EL (cell line): ENCODE measurements at regions not wholly inside any gene's neighbourhood (a gene's known extent, or its start where the extent isn't known, plus 50 kb on each side); places are given as distances from the start of the nearest gene placed in this dataset.
"Not testable (repeated sequence)": the region's sequence is repeated elsewhere in the genome, so short reads cannot be mapped to it uniquely, and the experiment has no call there.

ENCODE experiments used
- DNase-seq: peaks from one replicate; pipeline ENCODE4 v3.0.0-alpha.2; 2016

- no peak for DNase-seq
Observed at GRCh38 chr9:85322592-85322991, 419.2 kb downstream of the AGTPBP1 start.

- no peak for DNase-seq
Observed at GRCh38 chr9:85321561-85321960, 420.2 kb downstream of the AGTPBP1 start.

GRCh38 chr9:85319936-85320656 lies 421.7 kb downstream of the AGTPBP1 start:
- DNase-seq, result no peak

DNA sequence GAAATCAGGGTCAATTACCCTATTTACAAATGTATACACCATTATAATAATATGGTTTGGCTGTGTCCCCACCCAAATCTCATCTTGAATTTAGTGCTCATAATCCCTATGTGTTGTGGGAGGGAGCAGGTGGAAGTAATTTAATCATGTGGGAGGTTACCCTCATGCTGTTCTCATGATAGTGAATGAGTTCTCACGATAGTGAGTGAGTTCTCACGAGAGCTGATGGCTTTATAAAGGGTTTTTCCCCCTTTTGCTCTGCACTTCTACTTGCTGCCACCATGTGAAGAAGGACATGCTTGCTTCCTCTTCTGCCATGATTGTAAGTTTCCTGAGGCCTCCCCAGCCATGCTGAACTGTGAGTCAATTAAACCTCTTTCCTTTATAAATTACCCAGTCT lies 426.2 kb downstream of the AGTPBP1 start:
- not testable (repeated sequence) for DNase-seq

DNA sequence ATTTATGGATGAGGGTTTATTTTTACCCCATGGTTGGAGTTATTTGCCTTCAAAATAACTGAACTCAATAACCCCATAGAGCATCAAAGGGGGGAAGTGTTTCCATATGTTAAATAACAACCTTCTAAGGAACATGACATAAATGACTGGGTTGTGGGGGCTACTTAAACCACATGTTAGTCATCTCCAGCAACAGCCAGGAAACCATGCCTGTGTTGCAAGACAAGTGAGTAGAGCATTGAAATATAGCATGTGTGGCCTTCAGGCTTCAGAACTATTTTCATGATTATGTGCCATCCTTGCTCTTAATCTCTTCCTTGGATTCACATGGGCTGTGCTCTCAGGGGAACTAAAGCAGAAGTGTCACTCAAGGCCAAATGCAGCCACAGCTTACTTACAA lies 431.2 kb downstream of the AGTPBP1 start:
- no peak for DNase-seq

DNA sequence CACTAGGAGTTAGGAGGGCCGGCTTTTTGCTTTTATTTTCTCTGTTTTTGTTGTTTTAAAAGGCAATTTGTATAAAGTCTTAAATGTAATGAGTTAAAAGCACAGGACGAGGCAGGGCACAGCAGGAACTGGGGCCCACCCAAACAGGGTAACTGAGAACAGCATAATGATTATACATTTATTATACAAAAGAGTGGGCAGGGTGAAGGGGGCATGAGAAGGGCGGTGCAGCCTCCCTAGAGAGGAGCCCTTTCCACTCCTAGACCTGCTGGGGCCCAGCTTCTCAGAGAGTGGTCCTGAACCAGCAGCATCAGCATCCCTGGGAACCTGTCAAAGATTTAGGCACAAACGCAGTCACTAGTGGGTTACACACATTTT lies 438.0 kb downstream of the AGTPBP1 start:
- no peak for DNase-seq

GRCh38 chr9:85302938-85303756 lies 438.6 kb downstream of the AGTPBP1 start:
- no peak for DNase-seq

- no peak for DNase-seq
Observed at GRCh38 chr9:85298499-85298898, 443.3 kb downstream of the AGTPBP1 start.

DNA sequence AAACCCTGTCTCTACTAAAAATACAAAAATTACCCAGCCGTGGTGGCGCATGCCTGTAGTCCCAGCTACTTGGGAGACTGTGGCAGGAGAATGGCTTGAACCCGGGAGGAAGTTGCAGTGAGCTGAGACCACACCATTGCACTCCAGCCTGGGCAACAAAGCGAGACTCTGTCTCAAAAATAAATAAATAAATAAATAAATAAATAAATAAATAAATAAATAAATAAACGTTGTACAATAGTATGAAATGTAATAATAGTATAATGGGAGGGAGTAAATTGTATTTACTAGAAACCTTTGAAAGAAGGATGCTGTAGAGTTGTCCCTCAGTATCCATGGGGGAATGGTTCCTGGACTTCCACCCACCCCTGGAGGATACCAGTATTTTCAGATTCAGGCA lies 446.5 kb downstream of the AGTPBP1 start:
- not testable (repeated sequence) for DNase-seq

DNA sequence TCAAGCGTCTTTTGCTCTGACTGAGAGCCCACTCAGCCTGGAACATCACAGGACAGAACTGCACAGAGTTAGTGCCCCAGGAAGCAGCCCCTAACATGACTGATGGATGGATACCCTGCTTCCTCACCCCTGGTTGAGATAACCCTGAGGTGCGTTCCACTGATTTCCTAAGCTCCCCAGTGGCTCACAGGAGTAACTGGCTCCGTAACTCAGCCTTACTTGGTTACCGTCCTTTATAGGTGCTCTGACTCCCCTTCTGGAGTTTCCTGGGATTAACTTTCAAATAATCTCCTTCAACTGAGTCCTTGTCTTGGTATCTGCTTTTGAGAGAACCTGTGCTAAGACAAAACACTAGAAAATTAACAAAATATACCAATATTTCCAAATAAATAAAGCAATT lies 449.5 kb downstream of the AGTPBP1 start:
- DNase-seq, result no peak

- DNase-seq, result no peak
Observed at GRCh38 chr9:85291266-85291665, 450.5 kb downstream of the AGTPBP1 start.

- no peak for DNase-seq
Observed at GRCh38 chr9:85290019-85290418, 451.7 kb downstream of the AGTPBP1 start.

- no peak for DNase-seq
Observed at GRCh38 chr9:85289142-85289541, 452.6 kb downstream of the AGTPBP1 start.

- no peak for DNase-seq
Observed at GRCh38 chr9:85283421-85283820, 458.3 kb downstream of the AGTPBP1 start.

DNA sequence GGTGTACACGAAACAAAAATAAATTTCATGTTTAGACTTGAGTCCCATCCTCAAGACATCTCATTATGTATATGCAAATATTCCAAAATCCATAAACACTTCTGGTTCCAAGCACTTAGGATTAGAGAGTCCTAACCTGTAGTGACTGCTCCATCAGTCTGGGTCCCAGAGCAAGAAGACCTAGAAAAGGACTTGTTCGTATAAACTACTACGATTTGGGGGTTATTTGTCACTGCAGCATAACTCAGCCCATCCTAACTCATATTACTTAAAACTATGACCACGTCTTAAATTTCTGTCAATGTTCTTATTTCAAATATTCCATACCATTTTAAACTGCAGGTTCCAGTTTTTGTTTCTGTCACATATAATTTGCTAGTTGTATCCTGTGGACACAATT lies 463.0 kb downstream of the AGTPBP1 start:
- DNase-seq, result no peak

GRCh38 chr9:85276741-85277140 lies 465.0 kb downstream of the AGTPBP1 start:
- no peak for DNase-seq

DNA sequence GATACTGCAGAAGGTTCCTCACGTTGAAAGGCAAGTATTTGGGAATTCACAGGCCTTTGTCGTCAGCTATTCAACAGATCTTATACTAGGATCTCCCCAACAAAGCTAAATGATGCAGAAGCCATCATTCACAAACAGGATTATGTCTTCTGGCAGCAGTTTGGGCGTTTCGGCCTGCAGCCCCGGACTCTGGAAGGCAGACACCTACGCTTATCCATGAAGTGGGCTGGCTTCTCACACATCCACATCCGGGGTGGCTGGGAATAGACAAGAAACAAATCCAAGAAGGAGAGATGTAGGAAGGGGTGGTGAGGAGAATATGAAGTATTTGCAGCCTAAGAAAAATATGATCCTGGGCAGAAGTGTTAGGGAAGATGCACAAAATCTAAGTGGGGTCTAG lies 471.9 kb downstream of the AGTPBP1 start:
- DNase-seq, result no peak

DNA sequence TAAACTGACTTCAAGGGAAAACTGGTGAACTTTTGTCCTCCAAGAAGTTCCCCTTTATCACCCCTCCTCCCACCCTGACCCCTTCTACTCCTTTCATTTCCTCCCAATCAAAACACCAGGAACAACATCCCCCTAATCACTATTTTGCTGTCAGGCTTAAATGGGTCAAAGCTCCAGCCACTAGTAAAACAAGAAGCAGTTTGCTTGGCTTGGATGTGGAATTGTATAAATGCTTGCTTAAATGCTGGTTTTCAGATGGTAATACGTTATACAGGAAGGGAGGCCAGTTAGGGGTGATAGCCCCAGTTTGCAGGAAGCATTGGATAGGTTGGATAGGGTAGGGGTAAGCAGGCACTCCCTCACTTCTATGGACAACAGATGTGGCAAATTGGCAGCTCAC lies 473.6 kb downstream of the AGTPBP1 start:
- no peak for DNase-seq

DNA sequence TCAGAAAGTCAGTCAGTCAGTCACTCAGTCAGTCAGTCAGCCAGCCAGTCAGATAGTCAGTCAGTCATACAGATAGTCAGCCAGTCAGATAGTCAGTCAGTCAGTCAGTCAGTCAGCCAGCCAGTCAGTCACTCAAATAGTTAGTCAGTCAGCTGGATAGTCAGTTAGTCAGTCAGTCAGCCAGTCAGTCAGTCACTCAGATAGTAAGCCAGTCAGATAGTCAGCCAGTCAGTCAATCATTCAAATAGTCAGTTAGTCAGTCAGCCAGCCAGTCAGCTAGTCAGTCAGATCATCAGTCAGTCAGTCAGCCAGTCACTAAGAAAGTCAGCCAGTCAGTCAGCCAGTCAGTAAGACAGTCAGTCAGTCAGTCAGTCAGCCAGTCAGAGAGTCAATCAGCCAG lies 477.1 kb downstream of the AGTPBP1 start:
- no peak for DNase-seq

DNA sequence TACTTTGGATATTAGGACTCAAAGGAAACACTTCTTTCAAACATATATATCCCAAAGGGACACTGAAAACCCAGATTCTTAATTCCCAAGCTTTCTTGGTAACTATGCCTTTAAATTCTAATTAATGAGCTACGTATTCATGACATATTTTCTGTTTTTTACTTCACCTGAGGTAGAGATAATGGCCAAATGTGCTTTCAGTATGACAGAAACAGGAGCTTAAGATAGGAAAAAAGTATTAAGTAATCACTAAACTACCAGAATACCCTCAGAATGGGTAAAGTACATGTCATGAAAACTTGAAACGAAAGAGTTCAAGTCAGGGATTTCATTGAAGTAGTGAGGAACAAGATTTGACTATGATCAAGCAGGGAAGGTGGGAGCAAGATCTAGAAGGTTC lies 478.5 kb downstream of the AGTPBP1 start:
- no peak for DNase-seq

DNA sequence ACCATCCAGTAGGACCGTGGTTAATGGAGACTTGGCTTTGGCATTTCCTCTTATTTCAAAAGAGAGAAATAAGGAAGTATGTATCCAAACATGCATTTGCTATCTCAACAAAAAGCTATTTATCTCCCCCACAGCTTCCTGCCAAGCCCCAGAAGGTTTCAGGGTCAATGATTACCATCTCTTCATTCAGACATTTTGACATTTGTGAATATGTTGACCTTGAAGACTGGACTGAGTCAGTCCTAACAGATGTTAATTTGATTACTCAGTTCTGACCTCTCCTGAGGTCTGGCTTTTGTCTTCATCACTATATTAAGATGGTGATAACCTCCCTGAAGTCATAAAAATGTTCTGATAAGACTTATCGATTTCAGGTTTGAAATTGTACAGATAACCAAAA lies 479.4 kb downstream of the AGTPBP1 start:
- peak; percentile 39 for DNase-seq

DNA sequence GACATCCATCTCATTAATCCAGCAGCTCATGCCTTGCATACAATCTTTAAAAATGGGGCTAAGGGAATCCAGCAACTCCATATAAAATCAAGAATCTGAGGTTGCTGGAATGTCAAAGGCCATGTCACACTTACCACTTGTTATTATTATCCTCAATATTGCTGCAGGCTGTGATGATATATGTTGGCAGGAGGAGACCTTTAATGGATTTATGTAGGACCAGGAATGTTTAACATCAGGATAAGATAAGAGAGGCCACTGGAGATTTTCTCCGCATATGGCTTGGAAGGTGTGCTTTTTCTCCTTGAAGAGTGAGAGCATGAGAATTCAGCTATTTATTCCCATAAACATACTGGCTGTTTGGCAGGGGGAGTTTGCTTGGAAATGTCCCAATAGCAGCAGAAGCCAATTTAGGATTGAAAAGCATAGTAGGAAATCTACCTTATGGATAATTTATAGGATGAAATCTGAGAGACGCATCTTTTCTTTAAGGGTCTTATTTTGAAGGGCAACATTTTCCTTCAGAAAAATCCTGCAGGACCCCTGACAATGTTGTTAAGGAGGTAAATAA lies 481.4 kb downstream of the AGTPBP1 start:
- no peak for DNase-seq

DNA sequence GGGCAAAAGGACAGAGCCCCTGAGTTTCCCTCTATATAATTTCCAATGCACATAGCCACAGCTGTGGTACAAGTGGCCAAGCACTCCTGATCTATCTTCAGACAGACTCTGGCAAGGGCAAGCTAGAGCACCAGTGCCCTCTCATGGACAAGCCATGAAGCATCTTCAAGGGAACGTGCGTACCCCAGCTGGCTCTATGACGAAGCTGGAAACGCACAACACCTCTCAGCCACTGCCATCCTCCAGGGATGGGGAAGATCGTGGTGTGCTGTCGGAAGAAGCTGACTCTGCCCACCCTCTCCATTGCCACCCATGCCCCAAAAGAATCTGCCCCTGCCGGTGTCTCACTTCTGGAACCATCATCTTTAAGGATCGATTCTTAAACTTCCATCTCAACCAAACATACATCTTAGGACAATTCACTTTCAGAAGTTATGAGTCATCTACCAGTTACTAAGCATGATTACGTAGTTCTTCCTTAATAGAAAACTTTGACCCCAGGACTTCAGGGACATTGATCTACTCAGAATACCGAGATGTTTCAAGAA lies 482.9 kb downstream of the AGTPBP1 start:
- DNase-seq, result peak; percentile 73

DNA sequence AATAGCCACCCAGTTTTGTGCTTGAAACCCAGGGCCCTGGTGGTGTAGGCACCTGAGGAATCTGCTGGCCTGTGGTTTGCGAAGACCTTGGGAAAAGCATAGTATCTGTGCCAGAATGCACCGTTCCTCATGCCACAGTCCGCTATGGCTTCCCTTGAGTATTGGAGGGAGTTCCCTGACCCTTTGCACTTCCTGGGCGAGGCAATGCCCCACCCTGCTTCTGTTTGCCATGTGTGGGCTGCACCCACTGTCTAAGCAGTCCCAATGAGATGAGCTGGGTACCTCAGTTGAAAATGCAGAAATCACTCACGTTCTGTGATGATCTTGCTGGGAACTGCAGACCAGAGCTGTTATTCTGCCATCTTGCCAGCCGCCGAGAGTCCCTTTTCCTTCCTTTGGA lies 483.5 kb downstream of the AGTPBP1 start:
- DNase-seq, result no peak
